ENCODE measurements at regions not wholly inside any gene's neighbourhood (a gene's known extent, or its start where the extent isn't known, plus 50 kb on each side); places are given as distances from the start of the nearest gene placed in this dataset.

DNA sequence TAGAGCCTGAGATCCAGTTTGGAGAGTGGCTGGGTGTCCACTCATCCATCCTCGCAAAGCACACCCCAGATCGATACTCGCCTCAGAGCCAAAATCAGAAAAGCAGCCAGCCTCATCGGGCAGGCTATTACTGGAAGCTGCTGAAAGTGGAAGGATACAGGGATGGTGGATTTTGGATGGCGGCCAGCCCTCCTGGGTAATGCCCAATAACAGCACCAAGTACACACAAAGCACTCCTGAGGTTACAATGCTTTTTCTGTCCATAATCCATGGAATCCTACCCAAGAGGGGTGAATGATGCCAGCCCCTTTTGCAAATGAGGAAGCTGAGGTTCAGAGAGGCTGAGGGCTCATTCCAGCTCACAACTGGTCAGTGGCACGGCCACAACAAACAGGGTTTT, 93.1 kb upstream of the SLC6A11 start:
- no peak for DNase-seq (ENCODE audit: low read depth)

GRCh38 chr3:10723991-10724390, 92.0 kb upstream of the SLC6A11 start:
- no peak overlapping the region for H3K4me3 ChIP-seq (ENCODE audit: control insufficient read depth, low read depth, low read length)
- no peak for TF ChIP-seq CTCF (conservative IDR thresholded peaks at IDR 0.05; ENCODE audit: control insufficient read depth, insufficient read depth, low read depth, low read length)
- DNase-seq (ENCODE audit: low read depth), result no peak

More for the DNA sequence above, 93.1 kb upstream of the SLC6A11 start:
- H3K4me3 ChIP-seq (ENCODE audit: control insufficient read depth, low read depth, low read length), result no peak overlapping the region
- no peak for TF ChIP-seq CTCF (conservative IDR thresholded peaks at IDR 0.05; ENCODE audit: control insufficient read depth, insufficient read depth, low read depth, low read length)

DNA sequence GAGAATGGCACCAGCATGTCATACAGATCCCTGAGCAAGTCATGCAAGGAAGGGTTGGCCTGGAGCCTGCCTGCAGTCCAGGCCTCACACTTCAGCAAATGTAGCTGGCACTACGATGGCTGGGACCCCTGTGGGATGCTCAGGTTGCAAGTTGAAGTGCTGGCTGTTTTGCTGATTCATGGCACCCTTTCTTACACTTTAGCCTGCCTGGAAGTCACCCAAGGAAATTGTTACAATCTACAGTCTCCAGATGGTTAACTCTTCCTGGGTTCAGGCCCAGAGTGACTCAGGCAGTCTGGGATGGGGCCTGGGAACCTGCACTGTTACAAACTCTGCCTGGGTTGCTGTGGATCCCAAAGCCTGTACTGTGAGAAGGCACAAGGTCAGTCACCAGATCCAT, 91.0 kb upstream of the SLC6A11 start:
- H3K4me3 ChIP-seq (ENCODE audit: control insufficient read depth, low read depth, low read length), result no peak overlapping the region
- no peak for TF ChIP-seq CTCF (conservative IDR thresholded peaks at IDR 0.05; ENCODE audit: control insufficient read depth, insufficient read depth, low read depth, low read length)
- DNase-seq (ENCODE audit: low read depth), result peak; percentile 31

DNA sequence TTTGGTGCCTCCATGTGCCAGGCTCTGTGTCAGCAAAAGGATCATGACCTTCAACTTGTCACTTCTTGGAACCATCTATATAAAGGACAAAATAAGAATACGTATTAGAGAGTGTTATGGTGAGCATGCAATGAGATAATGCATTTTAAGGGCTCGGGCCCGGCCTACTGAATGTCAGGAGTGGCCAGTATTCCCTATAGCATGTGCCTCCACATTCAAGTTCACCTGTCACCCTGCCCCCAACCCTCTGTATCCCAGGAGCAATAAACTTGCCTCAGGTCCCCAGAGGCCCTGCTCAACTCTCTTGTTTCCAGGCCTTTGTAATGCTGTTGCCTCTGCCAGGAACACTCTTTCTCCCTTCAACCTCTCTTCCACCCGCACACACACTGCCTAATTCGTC, 90.2 kb upstream of the SLC6A11 start:
- no peak for DNase-seq (ENCODE audit: low read depth)
- H3K4me3 ChIP-seq (ENCODE audit: control insufficient read depth, low read depth, low read length), result no peak overlapping the region
- TF ChIP-seq CTCF (conservative IDR thresholded peaks at IDR 0.05; ENCODE audit: control insufficient read depth, insufficient read depth, low read depth, low read length), result no peak

DNA sequence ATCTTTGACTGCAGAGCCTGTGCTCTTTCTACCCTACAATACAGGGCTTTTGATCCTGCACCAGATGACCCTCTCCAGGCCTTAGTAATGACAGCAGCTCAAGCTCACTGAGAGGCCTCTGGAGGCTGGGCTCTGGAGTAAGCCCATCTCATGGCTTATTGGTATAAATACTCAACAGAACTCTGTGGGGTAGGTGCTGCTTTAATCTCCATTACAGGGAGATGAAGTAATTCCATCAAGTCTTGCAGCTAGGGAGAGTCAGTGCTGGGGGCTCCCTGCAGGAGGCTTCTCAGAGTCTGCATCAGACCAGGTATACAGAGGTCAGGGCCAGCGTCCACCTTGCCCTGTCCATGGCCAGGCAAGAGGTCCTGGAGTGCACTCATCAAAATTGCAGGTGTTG, 89.2 kb upstream of the SLC6A11 start:
- TF ChIP-seq CTCF (conservative IDR thresholded peaks at IDR 0.05; ENCODE audit: control insufficient read depth, insufficient read depth, low read depth, low read length), result no peak
- H3K4me3 ChIP-seq (ENCODE audit: control insufficient read depth, low read depth, low read length), result no peak overlapping the region
- DNase-seq (ENCODE audit: low read depth), result no peak

DNA sequence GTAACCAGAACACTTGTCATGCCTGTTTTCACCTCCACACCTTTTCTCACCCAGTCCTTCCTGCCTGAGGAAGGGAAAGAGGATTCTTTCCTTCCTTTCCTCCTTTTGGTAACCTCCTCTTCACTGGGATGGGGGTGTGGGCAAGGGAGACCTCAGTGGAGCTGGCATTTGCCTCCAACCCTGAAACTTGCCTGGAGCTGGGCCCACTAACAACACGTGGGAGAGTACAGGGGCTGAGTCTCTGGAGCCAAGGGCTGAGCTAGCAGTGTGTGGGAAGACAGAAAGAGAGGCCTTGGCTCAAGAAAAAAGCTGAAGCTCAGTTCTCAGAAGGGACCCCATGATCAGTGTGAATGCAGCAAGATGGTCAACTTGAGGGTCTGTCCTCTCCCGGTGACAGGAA, 86.6 kb upstream of the SLC6A11 start:
- no peak for DNase-seq (ENCODE audit: low read depth)
- no peak for TF ChIP-seq CTCF (conservative IDR thresholded peaks at IDR 0.05; ENCODE audit: control insufficient read depth, insufficient read depth, low read depth, low read length)
- H3K4me3 ChIP-seq (ENCODE audit: control insufficient read depth, low read depth, low read length), result no peak overlapping the region

GRCh38 chr3:10732292-10732691, 83.7 kb upstream of the SLC6A11 start:
- no peak for DNase-seq (ENCODE audit: low read depth)
- no peak overlapping the region for H3K4me3 ChIP-seq (ENCODE audit: control insufficient read depth, low read depth, low read length)
- TF ChIP-seq CTCF (conservative IDR thresholded peaks at IDR 0.05; ENCODE audit: control insufficient read depth, insufficient read depth, low read depth, low read length), result no peak
